ENCODE measurements at regions not wholly inside any gene's neighbourhood (a gene's known extent, or its start where the extent isn't known, plus 50 kb on each side); places are given as distances from the start of the nearest gene placed in this dataset.

- H3K4me3 ChIP-seq = no peak overlapping the region
- no peak for DNase-seq (ENCODE audit: low spot score)
- no peak overlapping the region for H3K27ac ChIP-seq
- no peak for TF ChIP-seq CTCF (IDR thresholded peaks at IDR 0.05)
Observed at GRCh38 chr12:128043317-128043716, 223.7 kb upstream of the TMEM132C start.

GRCh38 chr12:128047266-128048060 is 219.5 kb upstream of the TMEM132C start:
- Histone ChIP-seq H3K27ac (no peak overlapping the region), H3K4me3 (no peak overlapping the region)
- no peak for DNase-seq (ENCODE audit: low spot score)
- no peak for TF ChIP-seq CTCF (IDR thresholded peaks at IDR 0.05)

- DNase-seq (ENCODE audit: low spot score) = no peak
- no peak overlapping the region for H3K4me3 ChIP-seq
- TF ChIP-seq CTCF (IDR thresholded peaks at IDR 0.05) = no peak
Observed at GRCh38 chr12:128052331-128052730, 214.6 kb upstream of the TMEM132C start.

GRCh38 chr12:128052777-128053176 is 214.2 kb upstream of the TMEM132C start:
- Histone ChIP-seq H3K27ac (no peak overlapping the region), H3K4me3 (no peak overlapping the region)
- TF ChIP-seq CTCF (IDR thresholded peaks at IDR 0.05) = no peak
- no peak for DNase-seq (ENCODE audit: low spot score)

More at GRCh38 chr12:128052331-128052730, 214.6 kb upstream of the TMEM132C start:
- no peak overlapping the region for H3K27ac ChIP-seq

- TF ChIP-seq CTCF (IDR thresholded peaks at IDR 0.05) = no peak
- no peak overlapping the region for H3K4me3 ChIP-seq
- H3K27ac ChIP-seq = no peak overlapping the region
- DNase-seq (ENCODE audit: low spot score) = no peak
Observed at GRCh38 chr12:128055567-128055966, 211.4 kb upstream of the TMEM132C start.

- TF ChIP-seq CTCF (IDR thresholded peaks at IDR 0.05) = no peak
- DNase-seq (ENCODE audit: low spot score) = no peak
- Histone ChIP-seq H3K27ac (no peak overlapping the region), H3K4me3 (no peak overlapping the region)
Observed at GRCh38 chr12:128056136-128056801, 210.7 kb upstream of the TMEM132C start.

- Histone ChIP-seq H3K4me3 (no peak overlapping the region), H3K27ac (no peak overlapping the region)
- TF ChIP-seq CTCF (IDR thresholded peaks at IDR 0.05) = no peak
- DNase-seq (ENCODE audit: low spot score) = no peak
Observed at GRCh38 chr12:128057586-128057985, 209.4 kb upstream of the TMEM132C start.

Measured in coronary artery (tissue), 2 donors.